HEK293T (cell line): ENCODE measurements at regions not wholly inside any gene's neighbourhood (a gene's known extent, or its start where the extent isn't known, plus 50 kb on each side); places are given as distances from the start of the nearest gene placed in this dataset.

ENCODE experiments used
- ELF4 ChIP-seq: fragments of 450-650 bp; IDR thresholded peaks from 2 replicates; pipeline ENCODE4 v1.6.1; 2017; ENCODE audit warnings: antibody characterized with exemption
- FOXM1 ChIP-seq: fragments of 450-650 bp; IDR thresholded peaks from 2 replicates; pipeline ENCODE4 v1.6.1; 2017; ENCODE audit warnings: mild to moderate bottlenecking, borderline replicate concordance
- HDGF ChIP-seq: fragments of 450-650 bp; IDR thresholded peaks from 2 replicates; pipeline ENCODE4 v1.6.1; 2017; ENCODE audit warnings: antibody characterized with exemption, borderline replicate concordance
- LEF1 ChIP-seq: fragments of 450-650 bp; IDR thresholded peaks from 2 replicates; pipeline ENCODE4 v1.6.1; 2017; ENCODE audit warnings: mild to moderate bottlenecking, borderline replicate concordance
- SP1 ChIP-seq: fragments of 450-650 bp; IDR thresholded peaks from 2 replicates; pipeline ENCODE4 v1.6.1; 2017

GRCh38 chr18:29730073-29730472, 1312.5 kb downstream of the DSC3 start:
- TF ChIP-seq ELF4 = no peak
- TF ChIP-seq FOXM1 = no peak
- no peak for TF ChIP-seq HDGF
- TF ChIP-seq LEF1 = no peak
- TF ChIP-seq SP1 = no peak
